HEK293T (cell line): ENCODE measurements at regions not wholly inside any gene's neighbourhood (a gene's known extent, or its start where the extent isn't known, plus 50 kb on each side); places are given as distances from the start of the nearest gene placed in this dataset.

Experiments
- ARNT ChIP-seq: fragments of 450-650 bp; IDR thresholded peaks from 2 replicates; pipeline ENCODE4 v1.6.1; 2017; ENCODE audit warnings: mild to moderate bottlenecking
- BHLHE40 ChIP-seq: fragments of 450-650 bp; IDR thresholded peaks from 2 replicates; pipeline ENCODE4 v1.6.1; 2016; ENCODE audit warnings: mild to moderate bottlenecking, moderate library complexity, borderline replicate concordance
- CTBP1 ChIP-seq: fragments of 450-650 bp; IDR thresholded peaks from 2 replicates; pipeline ENCODE4 v1.6.1; 2016; ENCODE audit warnings: borderline replicate concordance
- ELF4 ChIP-seq: fragments of 450-650 bp; IDR thresholded peaks from 2 replicates; pipeline ENCODE4 v1.6.1; 2017; ENCODE audit warnings: antibody characterized with exemption
- FOXA1 ChIP-seq: fragments of 450-650 bp; IDR thresholded peaks from 2 replicates; pipeline ENCODE4 v1.6.1; 2016; ENCODE audit warnings: mild to moderate bottlenecking
- FOXM1 ChIP-seq: fragments of 450-650 bp; IDR thresholded peaks from 2 replicates; pipeline ENCODE4 v1.6.1; 2017; ENCODE audit warnings: mild to moderate bottlenecking, borderline replicate concordance
- NFRKB ChIP-seq: fragments of 450-650 bp; IDR thresholded peaks from 2 replicates; pipeline ENCODE4 v1.6.1; 2016; ENCODE audit warnings: mild to moderate bottlenecking, moderate library complexity
- SP1 ChIP-seq: fragments of 450-650 bp; IDR thresholded peaks from 2 replicates; pipeline ENCODE4 v1.6.1; 2017
- SUZ12 ChIP-seq: fragments of 450-650 bp; IDR thresholded peaks from 2 replicates; pipeline ENCODE4 v1.6.1; 2016; ENCODE audit warnings: mild to moderate bottlenecking
- ZNF384 ChIP-seq: fragments of 450-650 bp; IDR thresholded peaks from 2 replicates; pipeline ENCODE4 v1.6.1; 2016

- TF ChIP-seq FOXM1 (no peak), ZNF384 (no peak), SP1 (no peak), FOXA1 (no peak), BHLHE40 (no peak), NFRKB (no peak), ELF4 (no peak), SUZ12 (no peak), CTBP1 (no peak), ARNT (no peak)
Observed at GRCh38 chr3:177335728-177336127, 138.4 kb upstream of the TBL1XR1 start.
